ENCODE measurements at regions not wholly inside any gene's neighbourhood (a gene's known extent, or its start where the extent isn't known, plus 50 kb on each side); places are given as distances from the start of the nearest gene placed in this dataset.

DNA sequence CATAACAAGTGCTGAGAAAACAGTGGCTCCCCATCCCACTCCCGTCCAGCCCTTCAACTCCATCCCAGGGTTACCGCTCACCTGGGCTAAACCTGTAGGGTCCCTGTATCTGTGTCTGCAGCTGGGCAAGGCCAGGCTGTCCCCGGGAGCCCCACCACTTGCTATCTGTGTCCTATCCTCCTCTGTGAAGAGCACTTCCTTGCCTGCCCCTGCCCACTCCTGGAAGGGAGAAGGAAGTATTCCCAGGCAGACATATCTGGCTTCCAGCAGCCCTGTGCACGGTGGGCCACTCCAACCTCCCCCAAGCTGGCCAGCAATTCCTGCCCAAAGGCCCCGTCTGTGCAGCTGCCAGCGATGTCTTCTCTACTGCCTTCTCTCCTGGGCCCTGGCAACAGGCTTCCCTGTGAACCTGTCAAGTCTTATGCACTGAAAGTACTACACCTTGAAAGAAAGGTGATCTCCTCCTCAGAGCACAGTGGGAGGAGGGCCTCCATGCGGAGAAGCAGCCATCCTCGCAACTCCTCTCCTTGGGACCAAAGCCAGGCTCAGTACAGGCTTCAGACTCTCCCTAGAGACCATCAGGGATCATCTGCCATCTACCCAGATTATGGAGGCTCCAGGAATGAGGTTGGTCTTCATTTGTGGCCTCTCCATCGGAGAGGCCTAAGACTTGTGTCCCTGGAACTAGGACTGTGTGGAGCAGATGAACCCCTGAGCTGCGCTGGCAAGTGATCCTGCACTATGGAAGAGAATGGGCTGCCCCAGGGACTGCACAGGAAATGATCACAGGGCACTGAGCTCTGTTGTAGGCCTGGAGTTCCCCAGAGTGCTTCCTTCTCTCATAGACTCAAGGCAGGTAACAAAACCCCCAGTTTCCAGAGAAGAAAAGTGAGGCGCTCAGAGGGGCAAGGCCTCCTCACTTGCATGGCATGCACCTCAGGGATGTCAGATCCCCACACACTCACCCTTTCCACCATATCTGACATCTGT is 663.6 kb downstream of the BCL11B start:
- TF ChIP-seq CTCF (conservative IDR thresholded peaks at IDR 0.05; ENCODE audit: low read depth, low read length), result no peak
- no peak overlapping the region for H3K4me3 ChIP-seq (ENCODE audit: low read depth, low read length)
- no peak for DNase-seq (ENCODE audit: low read depth)

GRCh38 chr14:98612434-98613200 is 659.4 kb downstream of the BCL11B start:
- TF ChIP-seq CTCF (conservative IDR thresholded peaks at IDR 0.05; ENCODE audit: low read depth, low read length), result no peak
- no peak overlapping the region for H3K4me3 ChIP-seq (ENCODE audit: low read depth, low read length)
- DNase-seq (ENCODE audit: low read depth), result no peak

GRCh38 chr14:98614741-98615140 is 657.3 kb downstream of the BCL11B start:
- no peak for DNase-seq (ENCODE audit: low read depth)
- no peak for TF ChIP-seq CTCF (conservative IDR thresholded peaks at IDR 0.05; ENCODE audit: low read depth, low read length)
- no peak overlapping the region for H3K4me3 ChIP-seq (ENCODE audit: low read depth, low read length)

DNA sequence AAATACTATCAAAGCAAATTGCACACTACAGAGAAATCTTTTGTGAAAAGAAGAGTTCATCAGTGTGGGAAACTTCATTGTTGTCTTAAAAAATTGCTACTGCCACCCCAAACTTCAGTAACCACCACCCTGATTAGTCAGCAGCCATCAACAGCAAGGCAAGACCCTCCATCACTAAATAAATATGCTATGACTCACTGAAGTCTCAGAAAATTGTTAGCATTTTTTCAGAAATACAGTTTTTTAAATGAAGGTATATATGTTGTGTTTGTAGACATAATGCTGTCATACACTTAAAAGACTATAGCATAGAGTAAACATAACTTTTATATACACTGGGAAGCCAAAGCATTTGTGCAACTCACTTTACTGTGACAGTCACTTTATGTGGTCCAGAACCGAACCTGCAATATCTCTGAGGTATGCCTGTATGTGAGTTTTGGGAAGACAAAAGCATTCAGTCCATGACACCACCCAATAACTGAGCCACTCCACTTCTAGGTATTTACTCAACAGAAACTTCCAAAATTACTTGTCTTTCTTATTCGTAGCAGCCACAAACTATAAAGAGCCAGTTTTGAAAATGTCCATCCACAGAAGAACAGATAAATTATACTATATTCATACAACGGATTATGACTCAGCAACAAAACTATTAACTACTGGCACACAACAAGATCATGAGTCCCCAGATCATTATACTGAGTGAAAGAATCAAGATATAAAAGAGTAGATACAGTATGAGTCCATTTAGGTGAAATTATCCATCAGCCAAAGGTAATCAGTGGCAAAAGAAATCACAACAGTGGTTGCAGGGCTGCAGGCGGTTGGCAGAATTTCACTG is 649.6 kb downstream of the BCL11B start:
- DNase-seq (ENCODE audit: low read depth), result no peak
- no peak overlapping the region for H3K4me3 ChIP-seq (ENCODE audit: low read depth, low read length)
- TF ChIP-seq CTCF (conservative IDR thresholded peaks at IDR 0.05; ENCODE audit: low read depth, low read length), result no peak

GRCh38 chr14:98623788-98624415 is 648.1 kb downstream of the BCL11B start:
- no peak for DNase-seq (ENCODE audit: low read depth)
- TF ChIP-seq CTCF (conservative IDR thresholded peaks at IDR 0.05; ENCODE audit: low read depth, low read length), result no peak
- no peak overlapping the region for H3K4me3 ChIP-seq (ENCODE audit: low read depth, low read length)

DNA sequence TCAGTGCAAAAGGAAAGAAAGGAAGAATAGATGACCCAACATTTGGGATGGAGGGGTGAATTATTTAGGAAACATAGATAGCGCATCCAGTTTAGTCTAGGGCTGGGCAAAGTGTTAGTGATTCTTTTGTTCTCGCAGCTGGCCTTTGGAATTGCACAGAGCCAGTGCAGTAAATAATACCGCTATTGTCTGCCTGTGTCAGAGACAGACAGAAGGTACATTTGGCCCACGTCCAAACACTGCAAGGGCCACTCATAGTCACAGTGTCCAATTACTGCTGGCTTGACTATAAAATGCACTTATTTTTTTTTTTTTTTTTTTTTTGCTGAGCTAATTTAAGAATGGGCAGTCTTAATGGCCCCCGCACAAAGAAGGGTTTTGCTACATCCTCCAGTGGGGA is 638.6 kb downstream of the BCL11B start:
- no peak overlapping the region for H3K4me3 ChIP-seq (ENCODE audit: low read depth, low read length)

More for the DNA sequence above, 638.6 kb downstream of the BCL11B start:
- no peak for TF ChIP-seq CTCF (conservative IDR thresholded peaks at IDR 0.05; ENCODE audit: low read depth, low read length)
- no peak for DNase-seq (ENCODE audit: low read depth)

Data from choroid plexus epithelial cell (primary cell).